HCT116 (cell line): ENCODE measurements at regions not wholly inside any gene's neighbourhood (a gene's known extent, or its start where the extent isn't known, plus 50 kb on each side); places are given as distances from the start of the nearest gene placed in this dataset.

Experiments used
- ATAC-seq: fragments of 200-7000 bp; cut with Tn5 transposase; 2 replicates; pipeline ENCODE4 v1.9.1; 2020; ENCODE audit warnings: mild to moderate bottlenecking, moderate library complexity
- BruUV-seq: library from RNA; stranded (reverse); fragments of 400-500 nt; replicated peaks from 2 replicates; lab custom pipeline; 2021; lab: Mats Ljungman, UMichigan
- CTCF ChIA-PET: fragments of 300-600 bp; sonication (Branson Sonifier 250); formaldehyde crosslinking; loops from one replicate; lab custom pipeline; 2021; ENCODE audit warnings: antibody characterized with exemption; lab: Charles Lee
- POLR2A ChIA-PET: fragments of 300-600, 350-600 bp; sonication (Branson Sonifier 250); formaldehyde crosslinking; loops from one replicate; lab custom pipeline; 2021; ENCODE audit warnings: antibody characterized with exemption; lab: Charles Lee
- RAD21 ChIA-PET, 2 experiments: fragments of 300-600 bp; sonication (Branson Sonifier 250); formaldehyde crosslinking; loops; one replicate each; lab custom pipeline; 2023; ENCODE audit warnings: low total read pairs in 2 of 2; ENCODE audit not compliant: uncharacterized antibody in 2 of 2, unreplicated experiment in 2 of 2, low non-redundant PET in 1 of 2; lab: Charles Lee
- DNase-seq: peaks from one replicate; pipeline ENCODE4 v3.0.0-alpha.2; 2010; ENCODE audit warnings: low read depth, low spot score
- H2AFZ ChIP-seq: fragments of 200-600 bp; shearing (Covaris generic), sonication (generic); 2 replicates; pipeline ENCODE4 v1.6.1; 2017; ENCODE audit warnings: low read depth, mixed run types, mixed read lengths, antibody characterized with exemption, low read length; ENCODE audit not compliant: poor library complexity, severe bottlenecking
- H3K27ac ChIP-seq: 2 replicates; pipeline ENCODE4 v1.5.1; 2012; ENCODE audit warnings: low read depth, low read length
- H3K27me3 ChIP-seq: fragments of 200-600 bp; sonication (generic); 2 replicates; pipeline ENCODE4 v1.6.1; 2016; ENCODE audit warnings: mixed run types, low read length, mixed read lengths; ENCODE audit not compliant: insufficient read depth
- H3K36me3 ChIP-seq, 2 experiments: fragments of 200-500 bp in 1 of 2; fragments of 200-600 bp in 1 of 2; sonication (Bioruptor generic) in 1 of 2; sonication (generic) in 1 of 2; 2 replicates each; pipeline versions ENCODE4 v1.5.1 to v1.6.1; 2014 to 2016; ENCODE audit warnings: low read length in 2 of 2, inconsistent platforms in 1 of 2, mixed read lengths in 1 of 2, mixed run types in 1 of 2; ENCODE audit not compliant: insufficient read depth in 2 of 2, control insufficient read depth in 1 of 2
- H3K4me1 ChIP-seq, 2 experiments: fragments of 200-600 bp in 1 of 2; sonication (generic) in 1 of 2; 2 replicates each; pipeline versions ENCODE4 v1.5.1 to v1.6.1; 2012 to 2017; ENCODE audit warnings: low read length in 2 of 2, inconsistent platforms in 1 of 2, mild to moderate bottlenecking in 1 of 2, mixed read lengths in 1 of 2, mixed run types in 1 of 2, moderate library complexity in 1 of 2; ENCODE audit not compliant: insufficient read depth in 2 of 2, control insufficient read depth in 1 of 2
- H3K4me2 ChIP-seq: fragments of 200-600 bp; sonication (generic); 2 replicates; pipeline ENCODE4 v1.6.1; 2017; ENCODE audit warnings: mixed run types, low read length, mixed read lengths
- H3K4me3 ChIP-seq, 2 experiments: fragments of 200-600 bp in 1 of 2; sonication (generic) in 1 of 2; replicated peaks in 1 of 2; 2 replicates each; pipeline ENCODE4 v1.5.1; 2011 to 2016; ENCODE audit warnings: low read length in 2 of 2, control low read depth in 1 of 2, low read depth in 1 of 2, mild to moderate bottlenecking in 1 of 2, mixed read lengths in 1 of 2, mixed run types in 1 of 2
- H3K79me2 ChIP-seq: fragments of 200-600 bp; sonication (generic); 2 replicates; pipeline ENCODE4 v1.6.1; 2017; ENCODE audit warnings: mild to moderate bottlenecking, mixed run types, low read length, moderate library complexity, mixed read lengths; ENCODE audit not compliant: insufficient read depth
- H3K9ac ChIP-seq: fragments of 200-600 bp; sonication (generic); 2 replicates; pipeline ENCODE4 v1.6.1; 2016; ENCODE audit warnings: low read length, mixed read lengths
- H3K9me2 ChIP-seq: fragments of 200-600 bp; sonication (generic), shearing (Covaris generic); 2 replicates; pipeline ENCODE4 v1.6.1; 2017; ENCODE audit warnings: mixed run types, mild to moderate bottlenecking, moderate library complexity; ENCODE audit not compliant: insufficient read depth
- H3K9me3 ChIP-seq, 2 experiments: fragments of 200-500 bp in 1 of 2; fragments of 200-600 bp in 1 of 2; sonication (Bioruptor generic) in 1 of 2; sonication (generic) in 1 of 2; 2 replicates each; pipeline ENCODE4 v1.6.1; 2014 to 2017; ENCODE audit warnings: low read length in 2 of 2, mixed read lengths in 2 of 2, inconsistent platforms in 1 of 2, low read depth in 1 of 2, mild to moderate bottlenecking in 1 of 2, mixed run types in 1 of 2, moderate library complexity in 1 of 2; ENCODE audit not compliant: control insufficient read depth in 1 of 2, insufficient read depth in 1 of 2
- H4K20me1 ChIP-seq: fragments of 200-600 bp; sonication (generic), shearing (Covaris generic); 2 replicates; pipeline ENCODE4 v1.6.1; 2017; ENCODE audit warnings: mixed run types, mild to moderate bottlenecking, moderate library complexity; ENCODE audit not compliant: insufficient read depth
- ATF3 ChIP-seq: IDR thresholded peaks from 2 replicates; pipeline ENCODE4 v1.6.1; 2012
- CBX3 ChIP-seq: IDR thresholded peaks from 2 replicates; pipeline ENCODE4 v1.6.1; 2012; ENCODE audit warnings: low read depth
- CTCF ChIP-seq, 3 experiments: fragments of 200-600 bp in 1 of 3; sonication (generic) in 1 of 3; IDR thresholded peaks in 2 of 3; conservative IDR thresholded peaks in 1 of 3; 2 replicates each; pipeline ENCODE4 v1.5.1; 2012 to 2017; ENCODE audit warnings: low read depth in 2 of 3, low read length in 2 of 3, antibody characterized with exemption in 1 of 3, borderline replicate concordance in 1 of 3, control low read depth in 1 of 3, mild to moderate bottlenecking in 1 of 3, mixed read lengths in 1 of 3, mixed run types in 1 of 3, moderate library complexity in 1 of 3; ENCODE audit not compliant: insufficient read depth in 1 of 3
- FOSL1 ChIP-seq: IDR thresholded peaks from 2 replicates; pipeline ENCODE4 v1.6.1; 2012; ENCODE audit warnings: low read depth
- MAX ChIP-seq: IDR thresholded peaks from 2 replicates; pipeline ENCODE4 v1.6.1; 2012
- POLR2A ChIP-seq: IDR thresholded peaks from 2 replicates; pipeline ENCODE4 v1.7.0; 2011; ENCODE audit warnings: borderline replicate concordance; ENCODE audit not compliant: insufficient read depth, insufficient read length; ENCODE audit errors: extremely low read depth
- POLR2AphosphoS5 ChIP-seq: IDR thresholded peaks from 2 replicates; pipeline ENCODE4 v1.6.1; 2011; ENCODE audit warnings: mild to moderate bottlenecking, low read depth, low read length, moderate library complexity
- RAD21 ChIP-seq: IDR thresholded peaks from 2 replicates; pipeline ENCODE4 v1.6.1; 2012; ENCODE audit warnings: low read depth, mild to moderate bottlenecking
- REST ChIP-seq: IDR thresholded peaks from 2 replicates; pipeline ENCODE4 v1.6.1; 2012; ENCODE audit warnings: low read depth
- SIN3A ChIP-seq: IDR thresholded peaks from 2 replicates; pipeline ENCODE4 v1.6.1; 2012; ENCODE audit warnings: low read depth
- SP1 ChIP-seq: IDR thresholded peaks from 2 replicates; pipeline ENCODE4 v1.6.1; 2012; ENCODE audit warnings: low read depth
- YY1 ChIP-seq: IDR thresholded peaks from 2 replicates; pipeline ENCODE4 v1.6.1; 2011; ENCODE audit warnings: low read length, low read depth, moderate library complexity, mild to moderate bottlenecking; ENCODE audit not compliant: insufficient replicate concordance; ENCODE audit errors: extremely low read depth
- ZBTB33 ChIP-seq: IDR thresholded peaks from 2 replicates; pipeline ENCODE4 v1.6.1; 2011; ENCODE audit warnings: mild to moderate bottlenecking, low read length, moderate library complexity; ENCODE audit not compliant: insufficient replicate concordance; ENCODE audit errors: extremely low read depth
- ZNF274 ChIP-seq: fragments of 200-500 bp; sonication (Bioruptor generic); IDR thresholded peaks from 2 replicates; pipeline ENCODE4 v1.6.1; 2014; ENCODE audit warnings: mild to moderate bottlenecking, low read depth, low read length, inconsistent platforms
- intact Hi-C: fragments of 100-400 bp; cut with micrococcal nuclease; formaldehyde crosslinking; loops from 2 replicates; pipeline ENCODE4 v1.10.0; 2022

GRCh38 chr21:28714777-28715464 lies 277.8 kb downstream of the LTN1 start:
- no peak overlapping the region for H3K4me2 ChIP-seq
- POLR2A ChIA-PET = no interaction called here
- no peaks in the 10 kb centered on the region for H3K9me2 ChIP-seq
- ATAC-seq (no peak), DNase-seq (no peak)
- H3K36me3 ChIP-seq = no peaks in the 10 kb centered on the region
- no peaks in the 10 kb centered on the region for H4K20me1 ChIP-seq
- TF ChIP-seq SP1 = no peak
- TF ChIP-seq ZNF274 = no peak
- TF ChIP-seq RAD21 = no peak
- no peak for TF ChIP-seq POLR2AphosphoS5
- TF ChIP-seq CBX3 = no peak
- TF ChIP-seq ATF3 = no peak
- no peak for TF ChIP-seq FOSL1
- no peak for TF ChIP-seq CTCF (IDR thresholded peaks at IDR 0.05 in 2 of 3, conservative IDR thresholded peaks at IDR 0.05 in 1 of 3; ENCODE audit: borderline replicate concordance in 1 of 3, insufficient read depth in 1 of 3, low read depth in 2 of 3, low read length in 2 of 3)
- TF ChIP-seq POLR2A = no peak
- no peak for TF ChIP-seq MAX
- no peak for TF ChIP-seq REST
- TF ChIP-seq SIN3A = no peak
- no peak for TF ChIP-seq YY1
- TF ChIP-seq ZBTB33 = no peak
- CTCF ChIA-PET = no interaction called here
- no peak overlapping the region for H2AFZ ChIP-seq
- H3K9me3 ChIP-seq = no peaks in the 10 kb centered on the region; a peak in 1 of 4 replicates
- no peaks in the 10 kb centered on the region for H3K79me2 ChIP-seq
- BruUV-seq = no TSS peak
- H3K4me1 ChIP-seq = no peaks in the 10 kb centered on the region
- H3K27me3 ChIP-seq = no peaks in the 10 kb centered on the region
- intact Hi-C loops = no loop called here
- H3K4me3 ChIP-seq = no peak overlapping the region
- no peak overlapping the region for H3K9ac ChIP-seq
- H3K27ac ChIP-seq = no peak overlapping the region
- RAD21 ChIA-PET = no interaction called here
